SK-N-SH (cell line): ENCODE measurements at regions not wholly inside any gene's neighbourhood (a gene's known extent, or its start where the extent isn't known, plus 50 kb on each side); places are given as distances from the start of the nearest gene placed in this dataset.
A peak's percentile ranks its signal among the peaks of the same experiment; 100 is the strongest.

Experiments
- CTCF ChIA-PET: fragments of 300-600, 350-600 bp; formaldehyde crosslinking; extraction: SDS; loops from one replicate; lab custom pipeline; 2021; lab: Yijun Ruan, JAX
- POLR2A ChIA-PET: fragments of 350-600 bp; sonication (Branson Sonifier 250); formaldehyde crosslinking; extraction: SDS; loops from one replicate; lab custom pipeline; 2020; ENCODE audit warnings: antibody characterized with exemption, inconsistent platforms; lab: Yijun Ruan, JAX
- DNase-seq: peaks from one replicate; pipeline ENCODE4 v3.0.0; 2012
- H2AFZ ChIP-seq: fragments of 200-600 bp; sonication (generic); 2 replicates; pipeline ENCODE4 v1.8.1; 2016; ENCODE audit warnings: antibody characterized with exemption, mild to moderate bottlenecking, low read depth
- H3F3A ChIP-seq: fragments of 200-600 bp; sonication (generic); replicated peaks from 2 replicates; pipeline ENCODE3; 2016; ENCODE audit warnings: antibody characterized with exemption, mild to moderate bottlenecking; ENCODE audit not compliant: insufficient read depth
- H3K27ac ChIP-seq, 2 experiments: fragments of 200-500 bp in 1 of 2; fragments of 200-600 bp in 1 of 2; sonication (Bioruptor generic) in 1 of 2; sonication (generic), shearing (Covaris generic) in 1 of 2; 2 replicates each; pipeline versions ENCODE4 v1.5.1 to v1.6.1; 2014 to 2016; ENCODE audit warnings: low read depth in 2 of 2, inconsistent platforms in 1 of 2, low read length in 1 of 2, mild to moderate bottlenecking in 1 of 2, mixed read lengths in 1 of 2
- H3K27me3 ChIP-seq: fragments of 200-600 bp; sonication (generic), shearing (Covaris generic); 2 replicates; pipeline ENCODE4 v1.6.1; 2016; ENCODE audit warnings: mixed run types; ENCODE audit not compliant: insufficient read depth
- H3K36me3 ChIP-seq, 2 experiments: fragments of 200-500 bp in 1 of 2; fragments of 200-600 bp in 1 of 2; sonication (Bioruptor generic) in 1 of 2; sonication (generic) in 1 of 2; replicated peaks in 1 of 2; 2 replicates each; pipeline versions ENCODE3 to v1.5.1; 2014 to 2016; ENCODE audit warnings: low read length in 1 of 2, mild to moderate bottlenecking in 1 of 2; ENCODE audit not compliant: insufficient read depth in 2 of 2, control insufficient read depth in 1 of 2
- H3K4me1 ChIP-seq, 2 experiments: fragments of 200-500 bp in 1 of 2; fragments of 200-600 bp in 1 of 2; sonication (Bioruptor generic) in 1 of 2; sonication (generic), shearing (Covaris generic) in 1 of 2; 2 replicates each; pipeline versions ENCODE4 v1.5.1 to v1.6.1; 2014 to 2016; ENCODE audit warnings: low read depth in 1 of 2, low read length in 1 of 2, mixed run types in 1 of 2; ENCODE audit not compliant: insufficient read depth in 2 of 2, control insufficient read depth in 1 of 2
- H3K4me2 ChIP-seq: fragments of 200-600 bp; sonication (generic), shearing (Covaris generic); 2 replicates; pipeline ENCODE4 v1.6.1; 2017; ENCODE audit warnings: mixed run types
- H3K4me3 ChIP-seq, 2 experiments: fragments of 200-500 bp in 1 of 2; fragments of 200-600 bp in 1 of 2; sonication (Bioruptor generic) in 1 of 2; sonication (generic), shearing (Covaris generic) in 1 of 2; 2 replicates each; pipeline versions ENCODE4 v1.5.1 to v1.8.1; 2014 to 2016; ENCODE audit warnings: low read depth in 2 of 2, inconsistent platforms in 1 of 2, low read length in 1 of 2, mild to moderate bottlenecking in 1 of 2, mixed read lengths in 1 of 2, moderate library complexity in 1 of 2
- H3K79me2 ChIP-seq: fragments of 200-600 bp; sonication (generic); 2 replicates; pipeline ENCODE4 v1.8.1; 2017; ENCODE audit warnings: mild to moderate bottlenecking; ENCODE audit not compliant: insufficient read depth
- H3K9ac ChIP-seq: fragments of 200-600 bp; sonication (generic); 2 replicates; pipeline ENCODE4 v1.6.1; 2017; ENCODE audit warnings: mixed run types
- H3K9me2 ChIP-seq: fragments of 200-600 bp; sonication (generic); 2 replicates; pipeline ENCODE4 v1.6.1; 2017; ENCODE audit warnings: mixed run types
- H3K9me3 ChIP-seq: fragments of 200-600 bp; sonication (generic); 2 replicates; pipeline ENCODE4 v1.6.1; 2017; ENCODE audit warnings: mixed run types, mild to moderate bottlenecking, moderate library complexity
- H4K20me1 ChIP-seq: fragments of 200-600 bp; sonication (generic); 2 replicates; pipeline ENCODE4 v1.6.1; 2017; ENCODE audit warnings: mild to moderate bottlenecking, mixed run types; ENCODE audit not compliant: insufficient read depth
- CHD2 ChIP-seq: fragments of 150-350 bp; IDR thresholded peaks from 2 replicates; pipeline ENCODE4 v1.6.1; 2018; ENCODE audit warnings: low read length; ENCODE audit not compliant: partially characterized antibody
- ELF1 ChIP-seq: IDR thresholded peaks from 2 replicates; pipeline ENCODE4 v1.4.0; 2012
- EP300 ChIP-seq, 2 experiments: IDR thresholded peaks; 2 replicates each; pipeline versions ENCODE4 v1.4.0 to v1.6.1; 2012; ENCODE audit warnings: borderline replicate concordance in 1 of 2, low read depth in 1 of 2, low read length in 1 of 2
- EZH2phosphoT487 ChIP-seq: fragments of 200-600 bp; sonication (generic); IDR thresholded peaks from 2 replicates; pipeline ENCODE4 v1.6.1; 2017; ENCODE audit warnings: low read depth, mixed run types, mild to moderate bottlenecking, antibody characterized with exemption, moderate library complexity, borderline replicate concordance
- GABPA ChIP-seq: IDR thresholded peaks from 2 replicates; pipeline ENCODE4 v1.4.0; 2012; ENCODE audit warnings: low read depth, mild to moderate bottlenecking
- JUND ChIP-seq: IDR thresholded peaks from 2 replicates; pipeline ENCODE4 v1.4.0; 2012
- MEF2A ChIP-seq: IDR thresholded peaks from 2 replicates; pipeline ENCODE4 v1.4.0; 2012; ENCODE audit warnings: low read depth, borderline replicate concordance
- MXI1 ChIP-seq: IDR thresholded peaks from 2 replicates; pipeline ENCODE4 v1.6.1; 2012; ENCODE audit warnings: mild to moderate bottlenecking, low read depth, low read length, improper control_type of control experiment
- NRF1 ChIP-seq: IDR thresholded peaks from 2 replicates; pipeline ENCODE4 v1.6.1; 2012; ENCODE audit warnings: low read depth, mild to moderate bottlenecking, low read length
- POLR2AphosphoS5 ChIP-seq: IDR thresholded peaks from 2 replicates; pipeline ENCODE4 v1.6.1; 2012; ENCODE audit warnings: low read depth, low read length
- RAD21 ChIP-seq: IDR thresholded peaks from 2 replicates; pipeline ENCODE4 v1.6.1; 2012; ENCODE audit warnings: mild to moderate bottlenecking, low read length
- RCOR1 ChIP-seq: fragments of 150-350 bp; IDR thresholded peaks from 2 replicates; pipeline ENCODE4 v1.6.1; 2017; ENCODE audit warnings: antibody characterized with exemption, low read length
- RFX5 ChIP-seq: IDR thresholded peaks from 2 replicates; pipeline ENCODE4 v1.6.1; 2012; ENCODE audit warnings: mild to moderate bottlenecking, improper control_type of control experiment, low read length
- RXRA ChIP-seq: IDR thresholded peaks from 2 replicates; pipeline ENCODE4 v1.4.0; 2012; ENCODE audit warnings: low read depth, mild to moderate bottlenecking, borderline replicate concordance
- TAF1 ChIP-seq: IDR thresholded peaks from 2 replicates; pipeline ENCODE4 v1.6.1; 2012; ENCODE audit warnings: low read depth, mild to moderate bottlenecking, low read length, moderate library complexity, borderline replicate concordance
- TCF12 ChIP-seq: IDR thresholded peaks from 2 replicates; pipeline ENCODE4 v1.4.0; 2012
- TEAD4 ChIP-seq: IDR thresholded peaks from 2 replicates; pipeline ENCODE4 v1.4.0; 2012; ENCODE audit warnings: mild to moderate bottlenecking, borderline replicate concordance; ENCODE audit not compliant: insufficient read depth
- YY1 ChIP-seq: IDR thresholded peaks from 2 replicates; pipeline ENCODE4 v1.4.0; 2012; ENCODE audit warnings: low read depth, mild to moderate bottlenecking
- WGBS: methylation state at CpG from one replicate; pipeline ENCODE4 v1.1.6; 2017; ENCODE audit warnings: low lambda C conversion rate; 5-methylcytosine and 5-hydroxymethylcytosine counted together
- TF ChIP-seq, protein P1 (sequence below): fragments of 200-600 bp; sonication (generic); IDR thresholded peaks from 2 replicates; pipeline ENCODE4 v1.6.1; 2017; ENCODE audit warnings: antibody characterized with exemption, mild to moderate bottlenecking, moderate library complexity
- TF ChIP-seq, protein P2 (sequence below): IDR thresholded peaks from 2 replicates; pipeline ENCODE4 v1.4.0; 2012; ENCODE audit warnings: low read depth, borderline replicate concordance
- TF ChIP-seq, protein P3 (sequence below): IDR thresholded peaks from 2 replicates; pipeline ENCODE4 v1.4.0; 2012; ENCODE audit warnings: low read depth, borderline replicate concordance
- TF ChIP-seq, protein P4 (sequence below): IDR thresholded peaks from 2 replicates; pipeline ENCODE4 v1.6.1; 2012; ENCODE audit warnings: mild to moderate bottlenecking, low read depth, low read length, moderate library complexity

DNA sequence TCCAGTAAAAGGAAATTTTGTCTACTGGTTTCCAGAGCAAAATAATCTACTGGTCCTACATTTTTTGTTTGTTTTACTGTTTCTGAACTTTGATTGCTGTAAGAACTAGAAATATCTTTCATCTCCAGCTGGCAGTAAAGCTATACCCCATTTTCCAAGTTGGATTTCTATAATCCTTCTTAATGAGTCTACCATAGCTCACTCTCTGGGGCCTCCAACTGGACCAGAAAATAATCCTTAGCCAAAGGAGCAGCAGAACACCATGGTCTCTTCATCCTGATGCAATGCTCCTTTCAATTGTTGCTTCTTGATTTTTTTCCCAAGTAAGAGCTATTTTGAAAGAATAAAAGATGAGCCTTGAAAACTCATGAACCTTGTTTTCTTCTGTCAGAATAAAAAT lies 110.0 kb upstream of the COL11A1 start:
- CTCF ChIA-PET: no interaction called here
- POLR2A ChIA-PET: no interaction called here
- no peak overlapping the region for H3K4me2 ChIP-seq
- H3K79me2 ChIP-seq: no peaks in the 10 kb centered on the region
- no peaks in the 10 kb centered on the region for H4K20me1 ChIP-seq
- H3K9me2 ChIP-seq: no peaks in the 10 kb centered on the region; the same call in 1 of the 2 replicates
- H3K4me1 ChIP-seq: peaks cover 0 to 15% of the 10 kb centered on the region in 2 experiments; a peak in 2 of 4 replicates
- no peak overlapping the region for H3K4me3 ChIP-seq
- TF ChIP-seq RAD21 (no peak), MEF2A (no peak), MXI1 (no peak), RFX5 (no peak), NRF1 (no peak)
- TF ChIP-seq, protein P1, sequence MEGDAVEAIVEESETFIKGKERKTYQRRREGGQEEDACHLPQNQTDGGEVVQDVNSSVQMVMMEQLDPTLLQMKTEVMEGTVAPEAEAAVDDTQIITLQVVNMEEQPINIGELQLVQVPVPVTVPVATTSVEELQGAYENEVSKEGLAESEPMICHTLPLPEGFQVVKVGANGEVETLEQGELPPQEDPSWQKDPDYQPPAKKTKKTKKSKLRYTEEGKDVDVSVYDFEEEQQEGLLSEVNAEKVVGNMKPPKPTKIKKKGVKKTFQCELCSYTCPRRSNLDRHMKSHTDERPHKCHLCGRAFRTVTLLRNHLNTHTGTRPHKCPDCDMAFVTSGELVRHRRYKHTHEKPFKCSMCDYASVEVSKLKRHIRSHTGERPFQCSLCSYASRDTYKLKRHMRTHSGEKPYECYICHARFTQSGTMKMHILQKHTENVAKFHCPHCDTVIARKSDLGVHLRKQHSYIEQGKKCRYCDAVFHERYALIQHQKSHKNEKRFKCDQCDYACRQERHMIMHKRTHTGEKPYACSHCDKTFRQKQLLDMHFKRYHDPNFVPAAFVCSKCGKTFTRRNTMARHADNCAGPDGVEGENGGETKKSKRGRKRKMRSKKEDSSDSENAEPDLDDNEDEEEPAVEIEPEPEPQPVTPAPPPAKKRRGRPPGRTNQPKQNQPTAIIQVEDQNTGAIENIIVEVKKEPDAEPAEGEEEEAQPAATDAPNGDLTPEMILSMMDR: no peak
- TF ChIP-seq, protein P2, sequence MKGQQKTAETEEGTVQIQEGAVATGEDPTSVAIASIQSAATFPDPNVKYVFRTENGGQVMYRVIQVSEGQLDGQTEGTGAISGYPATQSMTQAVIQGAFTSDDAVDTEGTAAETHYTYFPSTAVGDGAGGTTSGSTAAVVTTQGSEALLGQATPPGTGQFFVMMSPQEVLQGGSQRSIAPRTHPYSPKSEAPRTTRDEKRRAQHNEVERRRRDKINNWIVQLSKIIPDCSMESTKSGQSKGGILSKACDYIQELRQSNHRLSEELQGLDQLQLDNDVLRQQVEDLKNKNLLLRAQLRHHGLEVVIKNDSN: no peak
- TF ChIP-seq, all 33 proteins: peak for 0
- peak overlapping the region in 1 of 2 experiments; percentile 73; a peak in 1 of 4 replicates for H3K27ac ChIP-seq
- no peaks in the 10 kb centered on the region for H3F3A ChIP-seq
- H3K27me3 ChIP-seq: no peaks in the 10 kb centered on the region
- H2AFZ ChIP-seq: peak overlapping the region; percentile 30; the same call in 1 of the 2 replicates
- H3K9ac ChIP-seq: no peak overlapping the region
- no peaks in the 10 kb centered on the region for H3K36me3 ChIP-seq
- no peak for DNase-seq
- no peaks in the 10 kb centered on the region for H3K9me3 ChIP-seq

DNA sequence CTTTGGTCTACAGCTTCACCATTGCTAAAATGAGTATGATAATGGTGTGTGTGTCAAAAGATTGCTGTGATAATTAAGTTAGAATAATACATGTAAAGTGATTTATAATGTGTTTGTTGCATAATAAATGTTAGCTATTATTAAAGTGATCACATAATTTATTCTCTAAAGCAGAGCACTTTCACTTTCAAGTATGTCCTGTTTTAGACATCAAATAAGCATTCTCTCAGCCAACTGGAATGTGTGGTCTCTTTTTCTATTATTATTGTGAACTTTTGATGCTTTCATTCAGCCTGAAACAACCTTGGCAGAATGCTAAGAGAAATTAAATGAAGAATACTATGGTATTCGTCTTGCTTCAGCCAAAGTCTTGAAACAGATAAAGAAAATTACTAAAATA lies 102.8 kb upstream of the COL11A1 start:
- Histone ChIP-seq H2AFZ (peak overlapping the region; percentile 23; the same call in 1 of the 2 replicates), H3K4me2 (peak overlapping the region; percentile 36), H3K27ac (peak overlapping the region in 1 of 2 experiments; percentile 13; a peak in 2 of 4 replicates), H3K9ac (no peak overlapping the region), H3K27me3 (no peaks in the 10 kb centered on the region), H3F3A (peaks cover 2% of the 10 kb centered on the region), H3K4me1 (no peaks in the 10 kb centered on the region; a peak in 1 of 4 replicates), H3K9me3 (no peaks in the 10 kb centered on the region), H4K20me1 (no peaks in the 10 kb centered on the region), H3K79me2 (no peaks in the 10 kb centered on the region), H3K4me3 (no peak overlapping the region), H3K36me3 (no peaks in the 10 kb centered on the region), H3K9me2 (no peaks in the 10 kb centered on the region)
- WGBS: 71% methylated on average over 1 of the region's 1 CpG
- POLR2A ChIA-PET: no interaction called here
- no peak for DNase-seq
- CTCF ChIA-PET: no interaction called here
- TF ChIP-seq RXRA (no peak), TEAD4 (no peak), ELF1 (no peak), POLR2AphosphoS5 (no peak), NRF1 (no peak), RCOR1 (no peak), MEF2A (no peak), TAF1 (no peak), GABPA (no peak), JUND (no peak), CHD2 (no peak), EP300 (IDR thresholded peaks at IDR 0.05; ENCODE audit: borderline replicate concordance in 1 of 2, low read depth in 1 of 2, low read length in 1 of 2) (no peak), YY1 (no peak), TCF12 (no peak), EZH2phosphoT487 (no peak)
- TF ChIP-seq, protein P3, sequence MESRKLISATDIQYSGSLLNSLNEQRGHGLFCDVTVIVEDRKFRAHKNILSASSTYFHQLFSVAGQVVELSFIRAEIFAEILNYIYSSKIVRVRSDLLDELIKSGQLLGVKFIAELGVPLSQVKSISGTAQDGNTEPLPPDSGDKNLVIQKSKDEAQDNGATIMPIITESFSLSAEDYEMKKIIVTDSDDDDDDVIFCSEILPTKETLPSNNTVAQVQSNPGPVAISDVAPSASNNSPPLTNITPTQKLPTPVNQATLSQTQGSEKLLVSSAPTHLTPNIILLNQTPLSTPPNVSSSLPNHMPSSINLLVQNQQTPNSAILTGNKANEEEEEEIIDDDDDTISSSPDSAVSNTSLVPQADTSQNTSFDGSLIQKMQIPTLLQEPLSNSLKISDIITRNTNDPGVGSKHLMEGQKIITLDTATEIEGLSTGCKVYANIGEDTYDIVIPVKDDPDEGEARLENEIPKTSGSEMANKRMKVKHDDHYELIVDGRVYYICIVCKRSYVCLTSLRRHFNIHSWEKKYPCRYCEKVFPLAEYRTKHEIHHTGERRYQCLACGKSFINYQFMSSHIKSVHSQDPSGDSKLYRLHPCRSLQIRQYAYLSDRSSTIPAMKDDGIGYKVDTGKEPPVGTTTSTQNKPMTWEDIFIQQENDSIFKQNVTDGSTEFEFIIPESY: no peak
- TF ChIP-seq, protein P4, sequence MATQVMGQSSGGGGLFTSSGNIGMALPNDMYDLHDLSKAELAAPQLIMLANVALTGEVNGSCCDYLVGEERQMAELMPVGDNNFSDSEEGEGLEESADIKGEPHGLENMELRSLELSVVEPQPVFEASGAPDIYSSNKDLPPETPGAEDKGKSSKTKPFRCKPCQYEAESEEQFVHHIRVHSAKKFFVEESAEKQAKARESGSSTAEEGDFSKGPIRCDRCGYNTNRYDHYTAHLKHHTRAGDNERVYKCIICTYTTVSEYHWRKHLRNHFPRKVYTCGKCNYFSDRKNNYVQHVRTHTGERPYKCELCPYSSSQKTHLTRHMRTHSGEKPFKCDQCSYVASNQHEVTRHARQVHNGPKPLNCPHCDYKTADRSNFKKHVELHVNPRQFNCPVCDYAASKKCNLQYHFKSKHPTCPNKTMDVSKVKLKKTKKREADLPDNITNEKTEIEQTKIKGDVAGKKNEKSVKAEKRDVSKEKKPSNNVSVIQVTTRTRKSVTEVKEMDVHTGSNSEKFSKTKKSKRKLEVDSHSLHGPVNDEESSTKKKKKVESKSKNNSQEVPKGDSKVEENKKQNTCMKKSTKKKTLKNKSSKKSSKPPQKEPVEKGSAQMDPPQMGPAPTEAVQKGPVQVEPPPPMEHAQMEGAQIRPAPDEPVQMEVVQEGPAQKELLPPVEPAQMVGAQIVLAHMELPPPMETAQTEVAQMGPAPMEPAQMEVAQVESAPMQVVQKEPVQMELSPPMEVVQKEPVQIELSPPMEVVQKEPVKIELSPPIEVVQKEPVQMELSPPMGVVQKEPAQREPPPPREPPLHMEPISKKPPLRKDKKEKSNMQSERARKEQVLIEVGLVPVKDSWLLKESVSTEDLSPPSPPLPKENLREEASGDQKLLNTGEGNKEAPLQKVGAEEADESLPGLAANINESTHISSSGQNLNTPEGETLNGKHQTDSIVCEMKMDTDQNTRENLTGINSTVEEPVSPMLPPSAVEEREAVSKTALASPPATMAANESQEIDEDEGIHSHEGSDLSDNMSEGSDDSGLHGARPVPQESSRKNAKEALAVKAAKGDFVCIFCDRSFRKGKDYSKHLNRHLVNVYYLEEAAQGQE: no peak
